GM20431 (cell line): ENCODE measurements at regions not wholly inside any gene's neighbourhood (a gene's known extent, or its start where the extent isn't known, plus 50 kb on each side); places are given as distances from the start of the nearest gene placed in this dataset.

Experiments used
- in situ Hi-C: fragments of 300-500 bp; cut with MseI, MboI; formaldehyde crosslinking; loops from one replicate; pipeline ENCODE4 v1.15.0; 2020; ENCODE audit warnings: low sequenced_read_pairs; ENCODE audit not compliant: unreplicated experiment

- in situ Hi-C loops, result no loop called here
These were observed 382.2 kb downstream of the FUT8 start for GRCh38 chr14:65794674-65795279.

GRCh38 chr14:65798216-65798615 lies 385.7 kb downstream of the FUT8 start:
- in situ Hi-C loops, result no loop called here

- in situ Hi-C loops, result no loop called here
These were observed 388.2 kb downstream of the FUT8 start for GRCh38 chr14:65800694-65801093.

DNA sequence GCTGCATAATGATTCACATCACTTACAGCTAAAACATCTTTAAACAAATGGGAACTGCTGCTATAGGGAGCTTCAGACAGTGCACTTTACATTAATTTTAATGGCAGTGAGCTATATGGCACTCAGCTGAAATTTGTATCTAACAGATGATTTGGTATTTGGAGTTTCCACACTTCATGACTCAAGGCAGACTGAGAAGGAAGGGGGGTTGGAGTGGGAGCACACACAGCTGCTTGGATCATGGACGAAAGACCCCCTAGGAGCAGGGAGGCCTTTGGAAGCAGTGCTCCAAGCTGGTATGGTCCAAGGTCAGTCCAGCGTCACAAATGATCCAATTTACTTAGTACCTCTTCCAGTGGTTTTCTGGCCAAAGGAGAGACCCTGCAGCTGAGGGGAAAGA lies 389.7 kb downstream of the FUT8 start:
- in situ Hi-C loops, result no loop called here

DNA sequence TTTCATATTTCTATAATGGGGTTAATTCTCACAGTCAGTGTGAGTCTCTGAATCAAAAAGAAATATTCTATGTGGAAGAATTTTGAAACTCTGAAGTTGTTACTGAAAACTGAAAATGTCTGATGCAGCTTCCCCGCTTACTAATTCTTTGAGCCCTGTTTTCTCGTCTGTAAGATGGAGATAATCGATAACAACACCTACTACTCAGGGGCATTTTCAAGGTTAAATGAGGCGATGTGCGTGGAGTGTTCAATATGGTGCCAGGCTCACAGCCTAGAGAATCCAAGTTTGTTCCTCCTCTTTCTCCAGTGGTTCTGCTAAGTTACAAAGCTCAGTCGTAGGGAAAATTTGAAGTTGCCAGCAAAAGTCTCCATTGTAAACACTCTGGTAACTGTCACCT lies 391.4 kb downstream of the FUT8 start:
- in situ Hi-C loops, result no loop called here

DNA sequence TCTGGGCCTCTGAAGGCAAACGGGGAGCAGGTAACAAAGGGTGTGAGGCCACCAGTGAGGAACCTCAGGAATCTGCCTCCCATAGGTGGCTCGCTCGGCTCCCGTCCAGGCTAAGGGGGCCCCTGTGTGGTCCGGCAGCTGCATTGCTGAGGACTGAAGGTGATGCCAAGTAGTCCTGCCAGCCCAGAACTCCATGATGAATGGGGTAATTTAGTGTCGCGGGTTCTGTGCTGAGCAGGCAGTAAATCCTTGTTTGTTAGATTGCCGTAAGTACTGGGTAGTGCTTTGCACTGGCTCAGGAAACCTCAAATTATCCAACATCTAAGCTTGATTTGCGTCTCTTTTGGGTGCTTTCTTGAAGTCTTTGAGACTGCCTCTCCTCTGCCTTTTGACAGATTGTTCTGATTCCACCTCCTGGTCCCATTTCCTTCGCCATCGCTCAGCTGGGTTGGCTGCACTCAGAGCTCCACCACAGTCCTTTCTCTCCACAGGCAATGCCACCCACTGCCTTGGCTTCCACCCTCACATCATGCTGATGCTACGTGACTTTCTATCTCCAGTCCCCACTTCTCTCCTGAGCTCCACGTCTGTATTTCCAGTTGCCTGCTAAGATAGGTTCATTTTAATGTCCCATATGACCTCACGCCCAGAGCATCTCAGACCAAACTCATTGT lies 392.0 kb downstream of the FUT8 start:
- in situ Hi-C loops, result no loop called here

GRCh38 chr14:65805113-65805473 lies 392.6 kb downstream of the FUT8 start:
- in situ Hi-C loops, result no loop called here

GRCh38 chr14:65808390-65808789 lies 395.9 kb downstream of the FUT8 start:
- in situ Hi-C loops, result no loop called here

GRCh38 chr14:65810322-65810721 lies 397.8 kb downstream of the FUT8 start:
- in situ Hi-C loops, result no loop called here

DNA sequence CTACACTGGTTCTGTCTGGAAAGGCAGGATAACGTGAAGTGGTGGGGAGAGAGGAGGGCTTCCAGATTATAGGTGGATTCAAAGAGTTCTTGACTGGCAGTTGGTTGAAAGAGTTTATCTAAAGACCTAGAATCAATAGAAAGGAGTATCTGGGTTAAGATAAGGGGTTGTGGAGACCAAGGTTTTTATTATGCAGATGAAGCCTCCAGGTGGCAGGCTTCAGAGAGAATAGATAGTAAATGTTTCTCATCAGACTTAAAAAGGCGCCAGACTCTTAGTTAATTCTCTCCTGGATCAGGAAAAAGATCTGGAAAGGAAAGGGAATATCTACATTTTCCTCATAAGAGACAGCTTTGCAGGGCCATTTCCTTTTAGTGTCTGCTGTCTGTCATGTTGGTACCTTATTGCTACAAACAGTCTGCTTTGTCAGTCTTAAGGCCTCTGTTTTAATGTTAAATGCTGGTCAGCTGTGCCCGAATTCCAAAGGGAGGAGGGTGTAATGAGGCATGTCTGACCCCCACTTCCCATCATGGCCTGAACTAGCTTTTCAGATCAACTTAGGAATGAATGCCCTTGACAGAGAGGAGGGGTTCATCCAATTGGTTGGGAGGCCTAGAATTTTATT lies 401.3 kb downstream of the FUT8 start:
- in situ Hi-C loops, result no loop called here

DNA sequence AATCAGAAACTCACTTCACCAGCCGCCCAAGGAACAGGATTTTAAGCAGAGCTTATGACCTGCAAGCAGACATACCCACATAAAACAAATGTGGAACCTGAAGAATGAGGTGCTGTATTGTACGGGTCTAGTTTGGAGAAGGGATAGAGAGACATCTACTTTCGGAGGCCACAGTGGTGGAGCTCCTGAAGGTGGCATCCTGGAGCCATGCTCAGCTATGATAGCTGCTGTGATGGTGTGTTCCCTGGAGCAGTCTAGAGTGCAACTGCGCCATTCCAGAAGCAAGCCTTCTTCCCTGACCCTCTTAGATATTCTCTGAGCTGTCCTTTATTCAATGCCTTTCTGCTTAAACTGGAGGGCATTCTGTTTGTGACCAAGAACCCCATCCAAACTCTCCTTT lies 402.6 kb downstream of the FUT8 start:
- in situ Hi-C loops, result no loop called here

GRCh38 chr14:65817011-65817410 lies 404.5 kb downstream of the FUT8 start:
- in situ Hi-C loops, result no loop called here

DNA sequence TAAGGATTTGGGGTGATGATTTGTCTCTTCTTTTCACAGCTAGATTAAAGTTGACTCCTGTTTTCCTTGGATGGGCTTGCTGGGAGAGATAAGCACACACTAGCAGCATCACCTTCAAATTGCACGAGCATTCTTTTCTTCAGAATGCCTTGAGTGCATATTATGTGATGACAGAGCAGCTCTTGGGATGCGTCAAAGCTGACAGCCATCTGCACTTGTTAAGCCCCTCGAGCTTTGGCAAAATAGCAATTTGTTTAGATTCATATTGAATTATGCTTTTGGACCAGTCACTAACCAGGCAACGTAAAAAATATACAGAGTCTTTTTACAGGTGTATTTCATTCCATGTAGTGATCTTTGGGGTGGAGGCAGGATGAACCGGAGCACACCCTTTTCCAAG lies 407.0 kb downstream of the FUT8 start:
- in situ Hi-C loops, result no loop called here

GRCh38 chr14:65821224-65821753 lies 408.8 kb downstream of the FUT8 start:
- in situ Hi-C loops, result loop anchor here (10.0 kb wide), 1 partner anchor 396 kb away; no protein-coding TSS in a partner anchor

GRCh38 chr14:65824285-65824977 lies 411.9 kb downstream of the FUT8 start:
- in situ Hi-C loops, result loop anchor here (10.0 kb wide), 1 partner anchor 400 kb away; no protein-coding TSS in a partner anchor

- in situ Hi-C loops, result loop anchor here (10.0 to 25.0 kb wide), 3 partner anchors 400 to 663 kb away; no protein-coding TSS in a partner anchor
These were observed 412.4 kb downstream of the FUT8 start for GRCh38 chr14:65824978-65825299.

- in situ Hi-C loops, result loop anchor here (10.0 to 25.0 kb wide), 3 partner anchors 402 to 665 kb away; no protein-coding TSS in a partner anchor
These were observed 414.4 kb downstream of the FUT8 start for GRCh38 chr14:65826946-65827345.

DNA sequence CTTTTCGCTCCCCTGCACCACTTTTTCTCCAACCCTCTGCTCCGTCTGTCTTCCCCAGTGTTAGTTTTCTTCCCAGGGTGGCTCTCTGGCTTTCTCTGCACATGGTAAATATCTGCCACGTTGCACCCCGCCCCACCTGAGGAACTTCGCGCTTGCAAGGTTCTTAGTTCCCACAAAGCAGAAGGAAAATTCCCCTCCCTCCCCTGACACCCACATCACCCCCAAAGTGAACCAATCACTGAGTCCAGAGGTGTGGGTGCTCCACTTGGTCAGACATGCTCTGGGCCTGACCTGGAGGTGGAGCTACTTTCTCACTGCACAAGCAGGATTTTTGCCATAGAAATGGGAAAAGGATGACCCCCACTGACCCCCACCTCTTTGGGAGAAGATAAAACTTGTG lies 415.0 kb downstream of the FUT8 start:
- in situ Hi-C loops, result loop anchor here (10.0 to 25.0 kb wide), 3 partner anchors 403 to 665 kb away; no protein-coding TSS in a partner anchor

- in situ Hi-C loops, result loop anchor here (10.0 to 25.0 kb wide), 3 partner anchors 404 to 666 kb away; no protein-coding TSS in a partner anchor
These were observed 415.9 kb downstream of the FUT8 start for GRCh38 chr14:65828396-65828795.
